ENCODE measurements at regions not wholly inside any gene's neighbourhood (a gene's known extent, or its start where the extent isn't known, plus 50 kb on each side); places are given as distances from the start of the nearest gene placed in this dataset.

DNA sequence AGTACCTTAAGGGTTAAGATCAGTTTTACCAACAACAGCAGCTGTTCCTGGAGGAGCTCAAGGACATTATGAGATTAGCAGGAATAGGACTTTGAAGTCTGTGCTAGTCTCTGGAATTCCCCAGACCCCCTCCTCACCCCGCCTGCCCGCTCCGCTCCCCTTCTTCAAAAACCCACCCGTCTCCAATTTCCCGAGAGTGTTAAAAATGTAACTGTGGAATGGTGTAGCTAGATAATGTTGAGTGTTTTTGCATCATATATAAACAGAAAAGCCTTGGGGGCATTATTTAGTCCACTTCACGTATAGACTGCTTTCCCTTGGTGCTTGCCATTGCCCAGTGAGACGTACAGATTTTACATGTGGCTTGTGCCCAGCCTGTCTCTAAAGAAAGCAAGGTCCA is 65.0 kb upstream of the SEMA6D start:
- H3K36me3 Mint-ChIP-seq (ENCODE audit: low read depth) = no peaks in the 10 kb centered on the region
- DNase-seq (ENCODE audit: low spot score) = no peak
- no peaks in the 10 kb centered on the region for H3K4me1 Mint-ChIP-seq (ENCODE audit: low read depth)
- no peaks in the 10 kb centered on the region for H3K9me3 Mint-ChIP-seq
- H3K4me3 Mint-ChIP-seq = no peak overlapping the region
- no peak overlapping the region for H3K27ac Mint-ChIP-seq
- no peaks in the 10 kb centered on the region for H3K27me3 Mint-ChIP-seq (ENCODE audit: insufficient read depth)
- intact Hi-C loops (cut with micrococcal nuclease) = no loop called here

DNA sequence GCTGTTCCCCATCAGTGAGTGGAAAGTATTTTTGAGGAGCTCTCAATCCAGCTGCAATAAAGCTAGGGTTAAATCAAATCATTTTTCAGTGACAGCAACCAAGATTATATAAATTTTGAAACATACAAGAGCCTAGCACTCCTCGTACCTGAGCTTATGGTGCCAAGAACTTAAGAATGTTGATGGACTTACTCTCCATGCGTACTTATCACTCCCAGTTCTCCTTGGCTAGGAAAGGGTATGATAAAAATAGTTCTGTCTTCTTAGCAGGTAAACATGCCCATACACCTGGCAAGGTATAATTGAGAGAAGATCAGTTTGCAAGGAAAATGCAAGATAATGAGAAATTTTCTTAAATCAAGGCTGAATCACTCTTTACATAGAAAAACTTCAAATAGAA is 64.5 kb upstream of the SEMA6D start:
- H3K4me1 Mint-ChIP-seq (ENCODE audit: low read depth) = no peaks in the 10 kb centered on the region
- no peaks in the 10 kb centered on the region for H3K9me3 Mint-ChIP-seq
- H3K36me3 Mint-ChIP-seq (ENCODE audit: low read depth) = no peaks in the 10 kb centered on the region
- no peak overlapping the region for H3K4me3 Mint-ChIP-seq
- no peak overlapping the region for H3K27ac Mint-ChIP-seq
- no peaks in the 10 kb centered on the region for H3K27me3 Mint-ChIP-seq (ENCODE audit: insufficient read depth)
- intact Hi-C loops (cut with micrococcal nuclease) = no loop called here
- no peak for DNase-seq (ENCODE audit: low spot score)

DNA sequence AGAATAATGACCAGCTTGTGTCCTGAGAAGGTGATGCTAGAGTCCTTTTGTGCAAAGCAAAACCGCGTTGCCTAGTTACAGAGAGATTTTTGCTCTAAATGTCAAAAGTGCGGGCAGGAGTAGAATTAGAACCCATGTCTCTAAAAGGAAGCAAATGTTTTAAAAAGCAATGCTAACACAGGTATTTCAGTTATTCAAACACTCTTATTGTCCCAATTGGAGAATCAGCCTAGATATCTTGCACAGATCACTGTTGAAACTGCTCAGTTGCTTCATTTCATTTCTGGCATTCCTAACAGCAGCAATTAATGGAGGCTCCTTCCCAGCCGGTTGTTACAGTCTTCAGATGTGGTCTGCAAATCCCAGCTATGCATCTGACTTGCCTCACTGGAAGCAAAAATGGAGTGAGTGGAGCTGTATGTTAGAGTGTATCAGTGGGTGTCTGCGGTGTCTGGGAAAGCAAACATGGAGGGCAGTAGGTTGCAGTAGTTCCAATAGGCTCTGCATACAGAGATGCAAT is 55.6 kb upstream of the SEMA6D start:
- Mint-ChIP-seq H3K9me3 (no peaks in the 10 kb centered on the region), H3K27ac (no peak overlapping the region)
- intact Hi-C loops (cut with micrococcal nuclease) = no loop called here

DNA sequence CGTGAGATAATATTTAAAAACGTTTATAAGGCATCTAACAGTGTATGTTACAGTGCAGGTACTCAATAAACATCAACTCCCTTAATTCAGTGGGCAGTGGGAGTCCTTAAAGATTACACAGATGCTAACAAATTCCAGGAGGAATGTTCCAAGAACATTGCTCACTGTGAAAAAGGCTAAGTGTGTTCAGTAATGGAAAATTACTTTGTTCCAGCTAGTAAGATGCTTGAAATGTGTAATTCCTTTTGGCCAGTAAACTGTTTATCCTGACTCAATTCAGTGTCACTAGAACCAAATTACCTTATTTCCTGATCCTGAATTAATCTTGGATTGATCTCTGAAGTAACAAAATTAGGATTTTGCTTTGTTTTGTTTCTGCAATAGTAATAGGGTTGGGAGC is 54.2 kb upstream of the SEMA6D start:
- no peak overlapping the region for H3K27ac Mint-ChIP-seq
- no peak overlapping the region for H3K4me3 Mint-ChIP-seq
- H3K9me3 Mint-ChIP-seq = no peaks in the 10 kb centered on the region
- H3K27me3 Mint-ChIP-seq (ENCODE audit: insufficient read depth) = no peaks in the 10 kb centered on the region
- DNase-seq (ENCODE audit: low spot score) = no peak
- H3K36me3 Mint-ChIP-seq (ENCODE audit: low read depth) = no peaks in the 10 kb centered on the region
- no peaks in the 10 kb centered on the region for H3K4me1 Mint-ChIP-seq (ENCODE audit: low read depth)
- intact Hi-C loops (cut with micrococcal nuclease) = no loop called here

More for the DNA sequence above, 55.6 kb upstream of the SEMA6D start:
- no peaks in the 10 kb centered on the region for H3K27me3 Mint-ChIP-seq (ENCODE audit: insufficient read depth)
- H3K4me1 Mint-ChIP-seq (ENCODE audit: low read depth) = no peaks in the 10 kb centered on the region
- no peak overlapping the region for H3K4me3 Mint-ChIP-seq
- no peaks in the 10 kb centered on the region for H3K36me3 Mint-ChIP-seq (ENCODE audit: low read depth)
- no peak for DNase-seq (ENCODE audit: low spot score)
